ENCODE measurements at regions not wholly inside any gene's neighbourhood (a gene's known extent, or its start where the extent isn't known, plus 50 kb on each side); places are given as distances from the start of the nearest gene placed in this dataset.

DNA sequence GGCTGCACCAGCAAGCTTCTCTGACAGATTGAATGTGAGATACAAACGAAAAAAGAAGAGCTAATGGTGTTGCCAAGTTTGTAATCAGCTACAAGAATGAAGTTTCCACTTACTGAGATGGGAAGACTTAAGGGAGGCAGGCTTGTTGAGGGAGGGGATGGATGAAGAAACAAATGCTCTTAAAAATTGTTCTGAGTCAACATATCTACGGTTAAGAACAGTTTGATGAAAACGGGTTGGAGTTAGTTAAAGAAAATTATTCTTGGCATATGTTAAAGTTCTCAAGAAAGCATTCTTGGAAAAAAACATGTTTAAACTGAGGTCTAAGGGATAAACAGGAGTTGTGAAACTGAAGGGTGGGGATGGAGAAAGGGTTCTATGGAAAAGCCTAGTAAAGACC is 816.3 kb upstream of the HS3ST1 start:
- Histone ChIP-seq H2BK12ac (ENCODE audit: low read depth, low read length) (no peak overlapping the region), H3K36me3 (ENCODE audit: control insufficient read depth in 2 of 4, insufficient read depth in 4 of 4, low read length in 3 of 4) (no peaks in the 10 kb centered on the region), H3K18ac (ENCODE audit: extremely low read depth, low read length) (no peak overlapping the region), H2BK15ac (ENCODE audit: low read length) (no peak overlapping the region), H3K27ac (ENCODE audit: low read depth, low read length) (no peak overlapping the region), H2BK5ac (ENCODE audit: low read depth, low read length) (no peak overlapping the region), H3K4ac (replicated peaks; ENCODE audit: insufficient read length, low read depth, low read length) (no peak overlapping the region), H2BK120ac (replicated peaks; ENCODE audit: low read depth, low read length) (no peak overlapping the region), H2AFZ (ENCODE audit: low read length) (no peak overlapping the region), H2BK20ac (ENCODE audit: low read length) (no peak overlapping the region), H3K9ac (replicated peaks in 1 of 4; ENCODE audit: extremely low read depth in 1 of 4, low read depth in 3 of 4, low read length in 3 of 4) (no peak overlapping the region), H3K23me2 (ENCODE audit: low read depth, low read length) (no peaks in the 10 kb centered on the region), H3K79me2 (ENCODE audit: control insufficient read depth in 1 of 2, insufficient read depth in 2 of 2, low read length in 2 of 2) (no peaks in the 10 kb centered on the region), H4K91ac (replicated peaks; ENCODE audit: insufficient read length, low read length) (no peak overlapping the region), H3K4me2 (ENCODE audit: insufficient read depth in 1 of 2, low read depth in 2 of 2, low read length in 2 of 2) (no peak overlapping the region), H2AK5ac (ENCODE audit: low read depth, low read length) (no peak overlapping the region), H4K20me1 (replicated peaks in 1 of 2; ENCODE audit: control insufficient read depth in 1 of 2, insufficient read depth in 2 of 2, low read length in 2 of 2) (no peaks in the 10 kb centered on the region), H3K4me3 (ENCODE audit: extremely low read depth in 1 of 4, insufficient read depth in 2 of 4, low read depth in 3 of 4, low read length in 4 of 4) (no peak overlapping the region), H3K56ac (replicated peaks; ENCODE audit: insufficient read length, low read depth, low read length) (no peak overlapping the region), H3K4me1 (replicated peaks in 1 of 4; ENCODE audit: control insufficient read depth in 3 of 4, insufficient read depth in 4 of 4, low read length in 3 of 4) (peaks cover 0 to 13% (median 8%) of the 10 kb centered on the region in 4 experiments; a peak in 4 of 7 replicates), H3K23ac (ENCODE audit: insufficient read length) (no peak overlapping the region), H3K9me3 (ENCODE audit: insufficient read depth in 2 of 2, low read depth in 1 of 2, low read length in 1 of 2) (no peaks in the 10 kb centered on the region), H3K79me1 (ENCODE audit: low read depth, low read length) (no peaks in the 10 kb centered on the region), H3K27me3 (replicated peaks in 1 of 4; ENCODE audit: control insufficient read depth in 3 of 4, extremely low read depth in 1 of 4, insufficient read depth in 3 of 4, low read length in 3 of 4) (no peaks in the 10 kb centered on the region), H4K5ac (ENCODE audit: insufficient read length, low read depth, low read length) (no peak overlapping the region), H3K14ac (ENCODE audit: insufficient read length) (no peak overlapping the region), H4K8ac (ENCODE audit: extremely low read depth, insufficient read depth, low read length) (no peak overlapping the region)
- DNase-seq (ENCODE audit: low read depth in 1 of 2, low spot score in 2 of 2) (no peak), FAIRE-seq (no peak)
- 62% methylated on average over 3 of the region's 3 CpGs; no CpG with 5 or more reads in 1 of the 2 experiments for WGBS, 2 experiments (ENCODE audit: extremely low coverage in 1 of 2, insufficient coverage in 1 of 2, insufficient read length in 1 of 2, insufficient replicate concordance in 2 of 2, low coverage in 1 of 2, low lambda C conversion rate in 2 of 2, missing lambda C conversion rate in 1 of 2)
- CTCF ChIA-PET (ENCODE audit: partially characterized antibody): interaction anchor here (0.6 kb wide), 1 partner anchor 816 kb away, joined by 4 read pairs; no protein-coding TSS in a partner anchor
- POLR2A ChIA-PET (ENCODE audit: partially characterized antibody): no interaction called here
- TF ChIP-seq HDAC2 (IDR thresholded peaks at IDR 0.05; ENCODE audit: borderline replicate concordance in 1 of 2, low read depth in 2 of 2, low read length in 2 of 2) (no peak), RAD21 (IDR thresholded peaks at IDR 0.05 in 1 of 2, conservative IDR thresholded peaks at IDR 0.05 in 1 of 2; ENCODE audit: low read depth in 2 of 2, low read length in 2 of 2) (no peak), SRF (IDR thresholded peaks at IDR 0.05; ENCODE audit: low read depth, low read length) (no peak), SIRT6 (IDR thresholded peaks at IDR 0.05; ENCODE audit: low read length) (no peak), SIX5 (IDR thresholded peaks at IDR 0.05; ENCODE audit: low read depth, low read length) (no peak), POU5F1 (IDR thresholded peaks at IDR 0.05; ENCODE audit: low read depth, low read length) (no peak), CEBPB (IDR thresholded peaks at IDR 0.05; ENCODE audit: low read depth, low read length) (no peak), TBP (IDR thresholded peaks at IDR 0.05; ENCODE audit: low read depth, low read length) (no peak), CHD1 (IDR thresholded peaks at IDR 0.05; ENCODE audit: low read depth, low read length) (no peak), TAF7 (optimal IDR thresholded peaks at IDR 0.05; ENCODE audit: borderline replicate concordance, low read depth, low read length) (no peak), SUZ12 (IDR thresholded peaks at IDR 0.05; ENCODE audit: low read length) (no peak), JUND (IDR thresholded peaks at IDR 0.05; ENCODE audit: low read length) (no peak), CTBP2 (IDR thresholded peaks at IDR 0.05; ENCODE audit: borderline replicate concordance, insufficient read depth, insufficient read length, low read length) (no peak), SP2 (IDR thresholded peaks at IDR 0.05; ENCODE audit: low read length) (no peak)
